ENCODE measurements at regions not wholly inside any gene's neighbourhood (a gene's known extent, or its start where the extent isn't known, plus 50 kb on each side); places are given as distances from the start of the nearest gene placed in this dataset.
"Not testable (repeated sequence)": the region's sequence is repeated elsewhere in the genome, so short reads cannot be mapped to it uniquely, and the experiment has no call there.

DNA sequence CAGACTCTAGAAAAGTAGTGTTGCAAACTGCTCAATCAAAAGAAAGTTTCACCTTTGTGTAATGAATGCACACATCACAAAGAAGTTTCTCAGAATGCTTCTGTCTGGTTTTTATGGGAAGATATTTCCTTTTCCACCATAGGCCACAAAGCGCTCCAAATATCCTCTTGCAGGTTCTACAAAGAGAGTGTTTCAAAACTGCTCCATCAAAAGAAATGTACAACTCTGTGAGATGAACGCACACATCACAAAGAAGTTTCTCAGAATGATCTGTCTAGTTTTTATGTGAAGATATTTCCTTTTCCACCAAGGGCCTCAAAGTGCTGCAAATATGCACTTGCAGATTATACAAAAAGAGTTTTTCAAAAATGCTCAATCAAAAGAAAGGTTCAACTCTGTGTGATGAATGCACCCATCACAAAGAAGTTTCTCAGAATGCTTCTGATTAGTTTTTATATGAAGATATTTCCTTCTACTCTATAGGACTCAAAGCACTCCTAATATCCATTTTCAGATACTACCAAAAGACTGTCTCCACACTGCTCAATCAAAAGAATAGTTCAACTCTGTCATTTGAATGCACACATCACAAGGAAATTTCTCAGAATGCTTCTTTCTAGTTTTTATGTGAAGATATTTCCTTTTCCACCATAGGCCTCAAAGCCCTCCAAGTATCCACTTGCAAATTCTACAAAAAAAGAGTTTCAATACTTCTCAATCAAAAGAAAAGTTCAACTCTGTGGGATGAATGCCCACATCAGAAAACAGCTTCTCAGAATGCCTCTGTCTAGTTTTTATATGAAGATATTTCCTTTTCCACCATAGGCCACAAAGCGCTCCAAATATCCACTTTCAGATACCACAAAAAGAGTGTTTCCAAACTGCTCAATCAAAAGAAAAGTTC lies 1371.9 kb upstream of the DEFB115 start:
- H3K27ac ChIP-seq: not testable (repeated sequence)

DNA sequence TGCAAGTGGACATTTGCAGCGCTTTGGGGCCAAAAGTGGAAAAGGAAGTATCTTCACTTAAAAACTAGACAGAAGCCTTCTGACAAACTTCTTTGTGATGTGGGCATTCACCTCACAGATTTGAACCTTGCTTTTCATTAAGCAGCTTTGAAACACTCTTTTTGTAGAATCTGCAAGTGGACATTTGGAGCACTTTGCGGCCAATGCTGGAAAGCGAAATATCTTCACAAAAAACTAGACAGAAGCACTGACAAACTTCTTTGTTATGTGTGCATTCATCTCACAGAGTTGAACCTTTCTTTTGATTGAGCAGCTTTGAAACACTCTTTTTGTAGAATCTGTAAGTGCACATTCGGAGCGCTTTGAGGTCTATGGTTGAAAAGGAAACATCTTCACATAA lies 1365.9 kb upstream of the DEFB115 start:
- H3K27ac ChIP-seq: not testable (repeated sequence)
